CD14-positive monocyte (primary cell): ENCODE measurements at regions not wholly inside any gene's neighbourhood (a gene's known extent, or its start where the extent isn't known, plus 50 kb on each side); places are given as distances from the start of the nearest gene placed in this dataset.

ENCODE experiments used
- DNase-seq, 3 donors: peaks; one replicate each; pipeline ENCODE4 v3.0.0-alpha.2; 2011 to 2022
- H2AFZ ChIP-seq: 2 replicates; pipeline ENCODE4 v1.6.0; 2012; ENCODE audit warnings: mild to moderate bottlenecking, low read depth, low read length, inconsistent platforms; ENCODE audit not compliant: insufficient read depth, poor library complexity, severe bottlenecking
- H3K27ac ChIP-seq, 2 donors: 1 replicate in 1 of 2; 2 replicates in 1 of 2; pipeline ENCODE4 v1.5.1; 2012 to 2013; ENCODE audit warnings: low read length in 2 of 2, control low read depth in 1 of 2, inconsistent platforms in 1 of 2, low read depth in 1 of 2, mild to moderate bottlenecking in 1 of 2
- H3K27me3 ChIP-seq, 2 donors: one replicate each; pipeline versions ENCODE4 v1.6.0 to v1.6.1; 2011 to 2013; ENCODE audit warnings: low read length in 2 of 2; ENCODE audit not compliant: control insufficient read depth in 2 of 2, insufficient read depth in 2 of 2
- H3K36me3 ChIP-seq, 2 donors: replicated peaks in 1 of 2; 1 replicate in 1 of 2; 2 replicates in 1 of 2; pipeline versions ENCODE4 v1.5.1 to v1.6.1; 2012 to 2013; ENCODE audit warnings: low read length in 2 of 2, control low read depth in 1 of 2, inconsistent platforms in 1 of 2, mild to moderate bottlenecking in 1 of 2; ENCODE audit not compliant: insufficient read depth in 2 of 2, control insufficient read depth in 1 of 2
- H3K4me1 ChIP-seq, 2 donors: 1 replicate in 1 of 2; 2 replicates in 1 of 2; pipeline versions ENCODE4 v1.5.1 to v1.6.1; 2012 to 2013; ENCODE audit warnings: low read length in 2 of 2, control low read depth in 1 of 2, inconsistent platforms in 1 of 2, mild to moderate bottlenecking in 1 of 2, moderate library complexity in 1 of 2; ENCODE audit not compliant: insufficient read depth in 2 of 2, control insufficient read depth in 1 of 2
- H3K4me2 ChIP-seq: replicated peaks from 2 replicates; pipeline ENCODE3; 2012; ENCODE audit warnings: low read length, moderate library complexity, mild to moderate bottlenecking; ENCODE audit not compliant: poor library complexity, severe bottlenecking; ENCODE audit errors: extremely low read depth
- H3K4me3 ChIP-seq, 3 experiments: fragments of 200-600 bp in 1 of 3; sonication (generic) in 1 of 3; replicated peaks in 1 of 3; 1 replicate in 2 of 3; 2 replicates in 1 of 3; pipeline ENCODE4 v1.5.1; 2011 to 2013; ENCODE audit warnings: low read length in 3 of 3, mild to moderate bottlenecking in 3 of 3, control low read depth in 2 of 3, low read depth in 2 of 3, inconsistent platforms in 1 of 3, moderate library complexity in 1 of 3
- H3K79me2 ChIP-seq: 2 replicates; pipeline ENCODE4 v1.6.0; 2012; ENCODE audit warnings: mild to moderate bottlenecking, control low read depth, inconsistent platforms, low read length, moderate library complexity; ENCODE audit not compliant: insufficient read depth
- H3K9ac ChIP-seq: 2 replicates; pipeline ENCODE4 v1.6.0; 2017; ENCODE audit warnings: low read length, mild to moderate bottlenecking; ENCODE audit not compliant: insufficient read depth, poor library complexity, severe bottlenecking
- H3K9me3 ChIP-seq, 2 donors: replicated peaks in 1 of 2; 1 replicate in 1 of 2; 2 replicates in 1 of 2; pipeline versions ENCODE4 v1.5.1 to v1.6.1; 2012 to 2013; ENCODE audit warnings: low read length in 2 of 2, control low read depth in 1 of 2; ENCODE audit not compliant: control insufficient read depth in 1 of 2, insufficient read depth in 1 of 2
- H4K20me1 ChIP-seq: 2 replicates; pipeline ENCODE4 v1.6.0; 2012; ENCODE audit warnings: mild to moderate bottlenecking, low read length, control low read depth, moderate library complexity; ENCODE audit not compliant: insufficient read depth
- H3K27ac Mint-ChIP-seq, 7 donors: one replicate each; pipeline ENCODE4 v1.8.0; 2020; ENCODE audit warnings: mild to moderate bottlenecking in 7 of 7, mixed read lengths in 7 of 7, moderate library complexity in 6 of 7, inconsistent platforms in 2 of 7
- H3K27me3 Mint-ChIP-seq, 3 donors: one replicate each; pipeline ENCODE4 v1.8.0; 2021 to 2022; ENCODE audit warnings: low read depth in 3 of 3, mild to moderate bottlenecking in 3 of 3, mixed read lengths in 3 of 3, moderate library complexity in 3 of 3, inconsistent platforms in 1 of 3
- H3K36me3 Mint-ChIP-seq, 2 donors: one replicate each; pipeline ENCODE4 v1.8.0; 2020; ENCODE audit warnings: mixed read lengths in 2 of 2, inconsistent platforms in 1 of 2, mild to moderate bottlenecking in 1 of 2
- H3K4me1 Mint-ChIP-seq: one replicate; pipeline ENCODE4 v1.8.0; 2020; ENCODE audit warnings: mild to moderate bottlenecking, mixed read lengths
- H3K4me3 Mint-ChIP-seq, 2 donors: one replicate each; pipeline ENCODE4 v1.8.0; 2020; ENCODE audit warnings: mild to moderate bottlenecking in 2 of 2, mixed read lengths in 2 of 2, moderate library complexity in 1 of 2
- H3K9me3 Mint-ChIP-seq, 7 donors: one replicate each; pipeline ENCODE4 v1.8.0; 2020 to 2022; ENCODE audit warnings: mixed read lengths in 7 of 7, mild to moderate bottlenecking in 6 of 7, moderate library complexity in 6 of 7, inconsistent platforms in 2 of 7
- WGBS: methylation state at CpG from one replicate; pipeline ENCODE4 v1.1.5; 2013; ENCODE audit warnings: missing lambda C conversion rate; ENCODE audit not compliant: insufficient coverage; 5-methylcytosine and 5-hydroxymethylcytosine counted together
- intact Hi-C, 2 donors: fragments of 100-400 bp; cut with micrococcal nuclease; formaldehyde crosslinking; loops; one replicate each; pipeline versions ENCODE4 v1.15.0 to v1.15.1; 2023
- TF ChIP-seq, protein P1 (sequence below): fragments of 200-600 bp; IDR thresholded peaks from one replicate; pipeline ENCODE4 v1.8.0; 2022; ENCODE audit warnings: antibody characterized with exemption, mild to moderate bottlenecking

DNA sequence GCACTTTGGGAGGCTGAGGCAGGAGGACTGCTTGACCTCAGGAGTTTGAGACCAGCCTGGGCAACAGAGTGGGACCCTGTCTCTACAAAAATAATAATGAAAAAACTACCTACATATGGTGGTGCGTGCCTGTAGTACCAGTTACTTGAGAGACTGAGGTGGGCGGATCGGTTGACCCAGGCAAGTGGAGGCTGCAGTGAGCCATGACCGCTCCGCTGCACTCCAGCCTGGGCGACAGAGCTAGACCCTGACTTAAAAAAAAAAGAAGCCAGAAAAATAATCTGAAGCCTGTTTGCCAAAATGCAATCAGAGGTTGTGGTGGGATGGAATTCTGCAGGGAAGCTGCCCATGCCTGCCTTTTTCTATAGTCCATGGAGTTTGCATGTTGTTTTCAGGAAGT is 50.4 kb upstream of the GGTA1 start:
- H3K4me3 Mint-ChIP-seq, result peak overlapping the region in 1 of 2 donors; percentile 24
- H3K9me3 Mint-ChIP-seq, result peaks cover 0 to 2% (median 0%) of the 10 kb centered on the region in 7 donors
- intact Hi-C loops, result loop anchor here (5.0 to 10.0 kb wide), 3 partner anchors 52 to 132 kb away; no protein-coding TSS in a partner anchor
- H3K27ac Mint-ChIP-seq, result no peak overlapping the region
- Histone ChIP-seq H2AFZ (no peak overlapping the region), H3K36me3 (no peaks in the 10 kb centered on the region), H4K20me1 (no peaks in the 10 kb centered on the region), H3K27me3 (peaks cover 0 to 17% of the 10 kb centered on the region in 2 donors), H3K4me2 (peak overlapping the region; percentile 31), H3K9me3 (no peaks in the 10 kb centered on the region), H3K9ac (no peak overlapping the region), H3K27ac (no peak overlapping the region), H3K4me1 (peaks cover 29 to 32% of the 10 kb centered on the region in 2 donors), H3K79me2 (no peaks in the 10 kb centered on the region), H3K4me3 (no peak overlapping the region)
- WGBS, result 93% methylated on average over 3 of the region's 6 CpGs
- no peaks in the 10 kb centered on the region for H3K36me3 Mint-ChIP-seq
- TF ChIP-seq, protein P1, sequence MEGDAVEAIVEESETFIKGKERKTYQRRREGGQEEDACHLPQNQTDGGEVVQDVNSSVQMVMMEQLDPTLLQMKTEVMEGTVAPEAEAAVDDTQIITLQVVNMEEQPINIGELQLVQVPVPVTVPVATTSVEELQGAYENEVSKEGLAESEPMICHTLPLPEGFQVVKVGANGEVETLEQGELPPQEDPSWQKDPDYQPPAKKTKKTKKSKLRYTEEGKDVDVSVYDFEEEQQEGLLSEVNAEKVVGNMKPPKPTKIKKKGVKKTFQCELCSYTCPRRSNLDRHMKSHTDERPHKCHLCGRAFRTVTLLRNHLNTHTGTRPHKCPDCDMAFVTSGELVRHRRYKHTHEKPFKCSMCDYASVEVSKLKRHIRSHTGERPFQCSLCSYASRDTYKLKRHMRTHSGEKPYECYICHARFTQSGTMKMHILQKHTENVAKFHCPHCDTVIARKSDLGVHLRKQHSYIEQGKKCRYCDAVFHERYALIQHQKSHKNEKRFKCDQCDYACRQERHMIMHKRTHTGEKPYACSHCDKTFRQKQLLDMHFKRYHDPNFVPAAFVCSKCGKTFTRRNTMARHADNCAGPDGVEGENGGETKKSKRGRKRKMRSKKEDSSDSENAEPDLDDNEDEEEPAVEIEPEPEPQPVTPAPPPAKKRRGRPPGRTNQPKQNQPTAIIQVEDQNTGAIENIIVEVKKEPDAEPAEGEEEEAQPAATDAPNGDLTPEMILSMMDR, result no peak
- DNase-seq, result no peak
- H3K4me1 Mint-ChIP-seq, result peaks cover 16% of the 10 kb centered on the region
- H3K27me3 Mint-ChIP-seq, result peaks cover 12 to 40% (median 28%) of the 10 kb centered on the region in 3 donors

DNA sequence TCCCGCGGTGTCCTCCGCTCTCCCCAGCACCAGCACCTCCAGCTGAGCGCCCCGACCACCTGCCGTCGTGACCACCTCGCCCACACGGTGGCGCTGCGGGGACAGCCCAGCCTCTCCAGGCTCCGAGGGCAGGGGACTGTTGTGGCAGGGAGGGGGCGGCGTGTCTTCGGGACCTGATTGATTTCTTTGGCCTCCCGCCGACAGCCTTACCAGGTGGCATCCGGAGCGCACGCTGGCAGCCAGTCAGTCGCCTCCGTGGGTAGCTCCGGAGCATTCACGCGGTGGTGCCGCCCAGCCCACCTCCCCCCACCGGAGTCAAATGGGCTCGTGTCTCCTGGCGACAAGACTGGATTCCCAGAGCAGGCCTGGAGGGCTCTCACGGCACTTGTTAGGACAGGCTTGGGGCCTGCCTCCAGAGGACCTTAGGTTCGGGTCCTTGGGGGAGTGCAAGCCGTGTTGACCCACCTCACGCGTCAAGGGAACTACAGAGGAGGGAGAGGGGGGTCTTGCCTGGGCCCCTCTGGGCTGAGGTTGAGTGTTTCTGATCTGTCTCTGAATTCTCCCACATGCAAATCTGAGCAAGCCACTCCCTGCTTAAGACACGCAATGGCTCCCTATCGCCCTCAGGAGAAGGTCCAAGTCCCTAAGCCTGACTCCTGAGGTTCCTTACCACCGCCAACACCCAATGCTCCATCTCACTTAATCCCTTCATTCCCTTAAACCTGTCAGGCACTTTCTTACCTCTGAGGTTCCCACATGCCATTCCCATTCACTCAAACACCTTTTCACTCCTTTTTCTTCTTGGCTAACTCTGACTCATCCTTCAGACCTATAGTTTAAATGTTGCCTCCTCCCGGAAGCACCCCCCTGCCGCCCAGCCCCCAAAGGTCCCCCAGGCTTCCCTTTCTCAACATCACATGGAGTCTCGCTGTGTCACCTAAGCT is 51.2 kb upstream of the GGTA1 start:
- peak overlapping the region; percentile 24 to 72 for H3K4me3 Mint-ChIP-seq
- no peak overlapping the region for H3K27ac Mint-ChIP-seq
- H3K9me3 Mint-ChIP-seq, result peaks cover 0 to 2% (median 0%) of the 10 kb centered on the region in 7 donors
- Histone ChIP-seq H3K4me1 (peaks cover 27 to 29% of the 10 kb centered on the region in 2 donors), H3K36me3 (no peaks in the 10 kb centered on the region), H3K79me2 (no peaks in the 10 kb centered on the region), H3K9me3 (no peaks in the 10 kb centered on the region), H3K9ac (no peak overlapping the region), H3K4me2 (peak overlapping the region; percentile 31), H2AFZ (no peak overlapping the region), H3K27ac (no peak overlapping the region), H3K27me3 (peaks cover 0 to 17% of the 10 kb centered on the region in 2 donors), H4K20me1 (no peaks in the 10 kb centered on the region), H3K4me3 (no peak overlapping the region)
- TF ChIP-seq, protein P1, result peak; percentile 97
- H3K36me3 Mint-ChIP-seq, result no peaks in the 10 kb centered on the region
- intact Hi-C loops, result loop anchor here (5.0 to 10.0 kb wide), 3 partner anchors 51 to 131 kb away; no protein-coding TSS in a partner anchor
- peak; percentile 55 to 72 (median 57) for DNase-seq
- WGBS, result 24% methylated on average over 28 of the region's 40 CpGs
- peaks cover 12 to 38% (median 27%) of the 10 kb centered on the region in 3 donors for H3K27me3 Mint-ChIP-seq
- peaks cover 16% of the 10 kb centered on the region for H3K4me1 Mint-ChIP-seq
